Bronchial epithelial cell (primary cell): ENCODE measurements at regions not wholly inside any gene's neighbourhood (a gene's known extent, or its start where the extent isn't known, plus 50 kb on each side); places are given as distances from the start of the nearest gene placed in this dataset.

Source experiments
- DNase-seq: peaks from one replicate; pipeline ENCODE4 v3.0.0-alpha.2; 2010; ENCODE audit warnings: low read depth
- FAIRE-seq: peaks from 2 replicates; lab custom pipeline; 2011; peaks lifted over from hg19 to GRCh38; lab: Jason Lieb, UNC
- H3K27me3 ChIP-seq: 2 replicates; pipeline ENCODE4 v1.5.1; 2011; ENCODE audit warnings: low read length; ENCODE audit not compliant: control insufficient read depth, insufficient read depth
- H3K36me3 ChIP-seq: 2 replicates; pipeline ENCODE4 v1.5.1; 2011; ENCODE audit warnings: low read length; ENCODE audit not compliant: control insufficient read depth, insufficient read depth
- H3K4me3 ChIP-seq: 2 replicates; pipeline ENCODE4 v1.5.1; 2011; ENCODE audit warnings: mild to moderate bottlenecking, low read depth, low read length, control low read depth
- TF ChIP-seq, protein P1 (sequence below): IDR thresholded peaks from 2 replicates; pipeline ENCODE4 v1.5.1; 2011; ENCODE audit warnings: mild to moderate bottlenecking, moderate library complexity, low read length, control low read depth, inconsistent platforms; ENCODE audit not compliant: insufficient read depth, severe bottlenecking

- TF ChIP-seq, protein P1, sequence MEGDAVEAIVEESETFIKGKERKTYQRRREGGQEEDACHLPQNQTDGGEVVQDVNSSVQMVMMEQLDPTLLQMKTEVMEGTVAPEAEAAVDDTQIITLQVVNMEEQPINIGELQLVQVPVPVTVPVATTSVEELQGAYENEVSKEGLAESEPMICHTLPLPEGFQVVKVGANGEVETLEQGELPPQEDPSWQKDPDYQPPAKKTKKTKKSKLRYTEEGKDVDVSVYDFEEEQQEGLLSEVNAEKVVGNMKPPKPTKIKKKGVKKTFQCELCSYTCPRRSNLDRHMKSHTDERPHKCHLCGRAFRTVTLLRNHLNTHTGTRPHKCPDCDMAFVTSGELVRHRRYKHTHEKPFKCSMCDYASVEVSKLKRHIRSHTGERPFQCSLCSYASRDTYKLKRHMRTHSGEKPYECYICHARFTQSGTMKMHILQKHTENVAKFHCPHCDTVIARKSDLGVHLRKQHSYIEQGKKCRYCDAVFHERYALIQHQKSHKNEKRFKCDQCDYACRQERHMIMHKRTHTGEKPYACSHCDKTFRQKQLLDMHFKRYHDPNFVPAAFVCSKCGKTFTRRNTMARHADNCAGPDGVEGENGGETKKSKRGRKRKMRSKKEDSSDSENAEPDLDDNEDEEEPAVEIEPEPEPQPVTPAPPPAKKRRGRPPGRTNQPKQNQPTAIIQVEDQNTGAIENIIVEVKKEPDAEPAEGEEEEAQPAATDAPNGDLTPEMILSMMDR, result no peak
- no peak for FAIRE-seq
- Histone ChIP-seq H3K4me3 (no peak overlapping the region), H3K27me3 (no peaks in the 10 kb centered on the region), H3K36me3 (no peaks in the 10 kb centered on the region)
- no peak for DNase-seq
Measured at GRCh38 chr7:13189668-13190067, 502.2 kb downstream of the ARL4A start.

DNA sequence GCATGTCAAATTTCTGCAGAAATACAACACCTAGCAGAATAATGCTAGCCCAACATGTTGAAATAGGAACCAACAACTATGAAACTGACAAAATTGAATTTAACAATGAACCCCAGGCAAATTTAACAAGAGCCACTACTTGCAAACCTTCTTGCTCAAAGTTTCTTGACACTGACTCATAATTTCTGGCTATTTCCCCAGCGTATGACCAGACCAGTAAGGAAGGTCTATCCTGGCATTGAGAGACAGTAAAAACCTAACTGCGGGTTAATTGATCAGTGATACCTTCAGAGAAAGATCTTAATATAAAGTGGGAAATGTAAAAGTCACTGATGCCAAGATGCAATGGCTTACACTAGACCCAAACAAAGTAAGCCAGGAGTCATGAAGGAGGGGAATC lies 510.1 kb downstream of the ARL4A start:
- FAIRE-seq, result no peak
- no peaks in the 10 kb centered on the region for H3K36me3 ChIP-seq
- no peaks in the 10 kb centered on the region for H3K27me3 ChIP-seq
- no peak overlapping the region for H3K4me3 ChIP-seq
- TF ChIP-seq, protein P1, result no peak
- DNase-seq, result peak; percentile 38

- no peaks in the 10 kb centered on the region for H3K36me3 ChIP-seq
- TF ChIP-seq, protein P1, result no peak
- H3K27me3 ChIP-seq, result no peaks in the 10 kb centered on the region
- DNase-seq (peak; percentile 6), FAIRE-seq (no peak)
- H3K4me3 ChIP-seq, result no peak overlapping the region
Measured at GRCh38 chr7:13198036-13198435, 510.6 kb downstream of the ARL4A start.

DNA sequence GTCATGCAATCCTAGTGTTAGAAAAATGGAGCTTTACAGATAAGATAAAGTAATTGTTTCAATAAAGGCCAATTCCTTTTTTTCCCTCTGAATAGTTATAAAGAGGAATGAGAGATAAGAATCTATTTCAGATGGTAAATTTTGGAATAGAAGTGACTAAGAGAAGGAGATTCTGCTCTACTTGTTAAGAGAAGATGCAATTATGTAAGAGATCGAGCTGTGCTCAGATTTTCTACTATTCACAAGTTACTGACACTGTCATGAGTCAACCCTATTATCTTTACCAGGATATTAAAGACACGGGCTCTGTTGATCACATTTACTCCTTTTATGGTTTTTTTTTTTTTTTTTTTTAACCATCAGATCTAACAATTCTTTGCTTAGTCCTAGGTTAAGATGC lies 511.3 kb downstream of the ARL4A start:
- DNase-seq (peak; percentile 24), FAIRE-seq (no peak)
- Histone ChIP-seq H3K36me3 (no peaks in the 10 kb centered on the region), H3K4me3 (no peak overlapping the region), H3K27me3 (no peaks in the 10 kb centered on the region)
- TF ChIP-seq, protein P1, result no peak

DNA sequence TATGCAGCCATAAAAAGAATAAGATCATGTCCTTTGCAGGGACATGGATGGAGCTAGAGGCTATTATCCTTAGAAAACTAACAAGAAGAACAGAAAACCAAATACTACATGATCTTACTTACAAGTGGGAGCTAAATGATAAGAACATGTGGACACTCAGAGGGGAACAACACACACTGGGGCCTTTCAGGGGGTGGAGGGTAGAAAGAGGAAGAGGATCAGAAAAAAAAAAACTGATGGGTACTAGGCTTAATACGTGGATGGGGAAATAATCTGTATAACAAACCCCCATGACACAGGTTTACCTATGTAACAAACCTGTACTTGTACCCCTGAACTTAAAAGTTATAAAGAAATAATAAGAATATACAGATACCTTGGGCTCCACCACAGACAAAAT lies 514.2 kb downstream of the ARL4A start:
- no peak for FAIRE-seq
- TF ChIP-seq, protein P1, result no peak

DNA sequence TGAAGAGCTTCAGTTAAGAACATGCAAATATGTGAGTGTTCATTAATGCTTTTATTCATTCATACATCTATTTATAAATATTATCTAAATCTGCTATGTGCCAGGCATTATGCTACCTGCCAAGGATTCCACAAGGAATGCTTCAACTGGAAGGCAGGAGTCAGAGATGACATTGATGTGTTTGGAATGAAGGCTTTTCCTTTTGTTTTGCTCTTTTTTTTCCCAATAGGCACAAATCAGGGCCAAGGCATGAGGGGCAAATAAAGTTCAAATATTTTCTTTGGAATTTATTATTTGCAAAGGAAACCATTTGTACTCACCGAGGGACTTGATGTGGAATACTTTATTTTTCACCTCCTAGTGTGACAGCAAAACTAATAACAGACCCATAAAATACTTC lies 530.3 kb downstream of the ARL4A start:
- FAIRE-seq (no peak), DNase-seq (no peak)
- no peaks in the 10 kb centered on the region for H3K36me3 ChIP-seq
- H3K4me3 ChIP-seq, result no peak overlapping the region
- TF ChIP-seq, protein P1, result no peak
- no peaks in the 10 kb centered on the region for H3K27me3 ChIP-seq

More for the DNA sequence above, 514.2 kb downstream of the ARL4A start:
- H3K36me3 ChIP-seq, result no peaks in the 10 kb centered on the region
- DNase-seq, result no peak
- H3K27me3 ChIP-seq, result no peaks in the 10 kb centered on the region
- H3K4me3 ChIP-seq, result no peak overlapping the region
